IMR-90 (cell line): ENCODE measurements at regions not wholly inside any gene's neighbourhood (a gene's known extent, or its start where the extent isn't known, plus 50 kb on each side); places are given as distances from the start of the nearest gene placed in this dataset.

ENCODE experiments used
- ATAC-seq: fragments of 200-7000 bp; cut with Tn5 transposase; 2 replicates; pipeline ENCODE4 v1.9.1; 2020; ENCODE audit warnings: low read depth, mild to moderate bottlenecking, moderate library complexity
- BruUV-seq: library from RNA; stranded (reverse); fragments of 400-500 nt; replicated peaks from 2 replicates; lab custom pipeline; 2021; lab: Mats Ljungman, UMichigan
- CTCF ChIA-PET: fragments of 300-600 bp; formaldehyde crosslinking; extraction: SDS; loops from one replicate; lab custom pipeline; 2021; ENCODE audit warnings: antibody characterized with exemption; lab: Yijun Ruan, JAX
- POLR2A ChIA-PET: fragments of 300-600 bp; sonication (Branson Sonifier 250); formaldehyde crosslinking; loops from one replicate; lab custom pipeline; 2022; ENCODE audit warnings: antibody characterized with exemption; ENCODE audit not compliant: unreplicated experiment; lab: Charles Lee
- DNase-seq: peaks from one replicate; pipeline ENCODE4 v3.0.0; 2013
- H2AFZ ChIP-seq: replicated peaks from 2 replicates; pipeline ENCODE3; 2013; ENCODE audit warnings: low read length, mild to moderate bottlenecking; ENCODE audit not compliant: poor library complexity
- H2AK5ac ChIP-seq: 2 replicates; pipeline ENCODE4 v1.6.1; 2013; ENCODE audit warnings: low read depth, low read length, inconsistent platforms
- H2AK9ac ChIP-seq: replicated peaks from 2 replicates; pipeline ENCODE3; 2013; ENCODE audit warnings: mild to moderate bottlenecking, low read depth, low read length, moderate library complexity; ENCODE audit not compliant: poor library complexity
- H2BK120ac ChIP-seq: 2 replicates; pipeline ENCODE4 v1.6.1; 2013; ENCODE audit warnings: low read depth, low read length, inconsistent platforms
- H2BK15ac ChIP-seq: 3 replicates; pipeline ENCODE4 v1.6.1; 2013; ENCODE audit warnings: low read depth, low read length, inconsistent platforms
- H2BK20ac ChIP-seq: 2 replicates; pipeline ENCODE4 v1.6.1; 2013; ENCODE audit warnings: low read depth, mild to moderate bottlenecking, inconsistent platforms, low read length, moderate library complexity
- H2BK5ac ChIP-seq: 2 replicates; pipeline ENCODE4 v1.6.1; 2013; ENCODE audit warnings: mild to moderate bottlenecking, low read depth, low read length, inconsistent platforms; ENCODE audit not compliant: poor library complexity, severe bottlenecking
- H3K14ac ChIP-seq: replicated peaks from 2 replicates; pipeline ENCODE4 v1.6.1; 2013; ENCODE audit warnings: low read depth, low read length, inconsistent platforms
- H3K18ac ChIP-seq: 2 replicates; pipeline ENCODE4 v1.6.1; 2013; ENCODE audit warnings: low read depth, low read length, control low read depth
- H3K23ac ChIP-seq: 2 replicates; pipeline ENCODE4 v1.6.1; 2013; ENCODE audit warnings: low read depth, low read length, inconsistent platforms
- H3K27ac ChIP-seq: 2 replicates; pipeline ENCODE4 v1.5.1; 2013; ENCODE audit warnings: mild to moderate bottlenecking, control low read depth, low read length; ENCODE audit not compliant: insufficient read depth
- H3K27me3 ChIP-seq: 2 replicates; pipeline ENCODE4 v1.6.1; 2013; ENCODE audit warnings: low read length; ENCODE audit not compliant: control insufficient read depth, insufficient read depth
- H3K36me3 ChIP-seq: 2 replicates; pipeline ENCODE4 v1.6.1; 2013; ENCODE audit warnings: low read length, mixed read lengths; ENCODE audit not compliant: control insufficient read depth, insufficient read depth
- H3K4ac ChIP-seq: 2 replicates; pipeline ENCODE4 v1.6.1; 2013; ENCODE audit warnings: low read depth, low read length, inconsistent platforms
- H3K4me1 ChIP-seq: 2 replicates; pipeline ENCODE4 v1.6.1; 2013; ENCODE audit warnings: low read length, mixed read lengths; ENCODE audit not compliant: control insufficient read depth, insufficient read depth
- H3K4me2 ChIP-seq: 2 replicates; pipeline ENCODE4 v1.6.1; 2013; ENCODE audit warnings: low read depth, mild to moderate bottlenecking, control low read depth, low read length, moderate library complexity
- H3K4me3 ChIP-seq: 2 replicates; pipeline ENCODE4 v1.5.1; 2013; ENCODE audit warnings: low read depth, mild to moderate bottlenecking, control low read depth, low read length, moderate library complexity; ENCODE audit not compliant: insufficient read depth
- H3K56ac ChIP-seq: 2 replicates; pipeline ENCODE4 v1.6.1; 2013; ENCODE audit warnings: low read length, inconsistent platforms; ENCODE audit not compliant: insufficient read depth; ENCODE audit errors: extremely low read depth
- H3K79me1 ChIP-seq, 2 experiments: 2 replicates each; pipeline ENCODE4 v1.6.1; 2013; ENCODE audit warnings: low read length in 2 of 2, inconsistent platforms in 1 of 2, low read depth in 1 of 2
- H3K9ac ChIP-seq: 2 replicates; pipeline ENCODE4 v1.6.1; 2013; ENCODE audit warnings: low read depth, low read length, control low read depth
- H3K9me1 ChIP-seq: 2 replicates; pipeline ENCODE4 v1.6.1; 2013; ENCODE audit warnings: low read length, inconsistent platforms; ENCODE audit not compliant: insufficient read depth
- H3K9me3 ChIP-seq: 2 replicates; pipeline ENCODE4 v1.6.1; 2013; ENCODE audit warnings: low read length; ENCODE audit not compliant: control insufficient read depth, insufficient read depth
- H4K20me1 ChIP-seq: 2 replicates; pipeline ENCODE4 v1.6.1; 2013; ENCODE audit warnings: low read length, inconsistent platforms; ENCODE audit not compliant: insufficient read depth
- H4K5ac ChIP-seq: 2 replicates; pipeline ENCODE4 v1.6.1; 2013; ENCODE audit warnings: mild to moderate bottlenecking, low read depth, low read length, control low read depth
- H4K8ac ChIP-seq, 2 experiments: 2 replicates each; pipeline ENCODE4 v1.6.1; 2013; ENCODE audit warnings: low read depth in 2 of 2, low read length in 2 of 2, control low read depth in 1 of 2, inconsistent platforms in 1 of 2
- H4K91ac ChIP-seq: 2 replicates; pipeline ENCODE4 v1.6.1; 2013; ENCODE audit warnings: low read depth, low read length, inconsistent platforms; ENCODE audit not compliant: insufficient read depth
- BHLHE40 ChIP-seq: fragments of 150-350 bp; IDR thresholded peaks from 2 replicates; pipeline ENCODE4 v1.6.1; 2016; ENCODE audit warnings: mild to moderate bottlenecking, low read depth, low read length
- CEBPB ChIP-seq: IDR thresholded peaks from 2 replicates; pipeline ENCODE4 v1.6.1; 2012; ENCODE audit warnings: low read depth, low read length, improper control_type of control experiment
- FOS ChIP-seq: fragments of 150-350 bp; IDR thresholded peaks from 2 replicates; pipeline ENCODE4 v1.6.1; 2016; ENCODE audit warnings: low read depth, low read length
- MAZ ChIP-seq: IDR thresholded peaks from 2 replicates; pipeline ENCODE4 v1.6.1; 2012; ENCODE audit warnings: low read depth, mild to moderate bottlenecking, low read length, improper control_type of control experiment, moderate library complexity, borderline replicate concordance
- MXI1 ChIP-seq: IDR thresholded peaks from 2 replicates; pipeline ENCODE4 v1.6.1; 2012; ENCODE audit warnings: low read depth, mild to moderate bottlenecking, low read length, moderate library complexity, borderline replicate concordance
- NFE2L2 ChIP-seq: fragments of 150-350 bp; IDR thresholded peaks from 2 replicates; pipeline ENCODE4 v1.6.1; 2016; ENCODE audit warnings: low read depth, mild to moderate bottlenecking, low read length
- POLR2A ChIP-seq: IDR thresholded peaks from 2 replicates; pipeline ENCODE4 v1.6.1; 2012; ENCODE audit warnings: mild to moderate bottlenecking, low read depth, low read length
- RAD21 ChIP-seq: IDR thresholded peaks from 2 replicates; pipeline ENCODE4 v1.6.1; 2012; ENCODE audit warnings: low read length, improper control_type of control experiment
- RFX5 ChIP-seq: IDR thresholded peaks from 2 replicates; pipeline ENCODE4 v1.8.0; 2012; ENCODE audit warnings: low read depth, mild to moderate bottlenecking, low read length, moderate library complexity
- WGBS, 2 experiments: methylation state at CpG; one replicate each; pipeline versions ENCODE4 v1.1.5 to v1.1.7; 2013; ENCODE audit warnings: missing lambda C conversion rate in 2 of 2; ENCODE audit not compliant: insufficient read length in 1 of 2; ENCODE audit errors: extremely low coverage in 2 of 2; 5-methylcytosine and 5-hydroxymethylcytosine counted together
- dilution Hi-C: fragments of 300-500 bp; cut with HindIII; formaldehyde crosslinking; loops from one replicate; pipeline ENCODE4 v1.14.3; 2018; ENCODE audit warnings: low sequenced_read_pairs; ENCODE audit not compliant: unreplicated experiment
- in situ Hi-C: fragments of 300-500 bp; cut with MboI; formaldehyde crosslinking; loops from 3 replicates; pipeline ENCODE4 v1.14.3; 2019; ENCODE audit warnings: low sequenced_read_pairs, inconsistent platforms, mixed read lengths
- intact Hi-C: fragments of 100-400 bp; cut with micrococcal nuclease; formaldehyde crosslinking; loops from 2 replicates; pipeline ENCODE4 v1.10.0; 2022
- TF ChIP-seq, protein P1 (sequence below): fragments of 150-350 bp; IDR thresholded peaks from 2 replicates; pipeline ENCODE4 v1.6.1; 2017; ENCODE audit warnings: mild to moderate bottlenecking, antibody characterized with exemption, low read length, low read depth
- TF ChIP-seq, protein P2 (sequence below): fragments of 150-350 bp; IDR thresholded peaks from 2 replicates; pipeline ENCODE4 v1.6.1; 2016; ENCODE audit warnings: low read depth, mild to moderate bottlenecking, low read length, moderate library complexity, borderline replicate concordance

DNA sequence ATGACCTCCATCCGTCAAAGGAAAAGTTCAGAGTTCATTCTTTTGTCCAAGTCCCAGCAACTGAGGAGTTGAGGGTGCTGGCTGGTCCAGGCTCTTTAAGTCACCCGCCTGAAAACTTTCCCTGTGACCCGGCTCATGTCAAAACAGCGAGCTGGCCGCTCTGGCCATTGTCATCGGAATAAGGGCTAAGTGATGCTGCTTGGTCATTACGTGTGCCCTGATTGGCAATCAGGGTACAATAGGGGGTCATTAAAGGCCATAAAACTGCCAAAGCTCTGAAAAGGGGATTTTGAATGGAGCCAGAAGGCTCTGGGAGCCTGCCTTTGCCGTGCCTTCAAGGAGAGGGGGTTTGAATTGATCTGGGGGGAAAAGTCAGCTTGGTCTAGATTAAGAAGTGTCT, 88.5 kb upstream of the IRX3 start:
- Histone ChIP-seq H3K23ac (no peak overlapping the region), H3K18ac (no peak overlapping the region), H3K9ac (no peak overlapping the region), H3K9me1 (no peaks in the 10 kb centered on the region), H4K8ac (no peak overlapping the region), H3K4me1 (no peaks in the 10 kb centered on the region; the same call in 1 of the 2 replicates), H3K27ac (no peak overlapping the region), H3K14ac (no peak overlapping the region), H2BK5ac (no peak overlapping the region), H3K56ac (no peak overlapping the region), H2BK15ac (no peak overlapping the region), H3K9me3 (0 out of 2 replicates have a peak, but pooled peaks cover 1% of the 10 kb centered on the region), H4K20me1 (no peaks in the 10 kb centered on the region), H3K36me3 (no peaks in the 10 kb centered on the region), H2AK5ac (no peak overlapping the region), H3K4ac (no peak overlapping the region), H2AFZ (no peak overlapping the region), H4K5ac (no peak overlapping the region), H3K4me3 (no peak overlapping the region), H2AK9ac (no peak overlapping the region), H2BK120ac (no peak overlapping the region), H2BK20ac (no peak overlapping the region), H4K91ac (no peak overlapping the region), H3K4me2 (no peak overlapping the region), H3K27me3 (no peaks in the 10 kb centered on the region), H3K79me1 (no peaks in the 10 kb centered on the region)
- intact Hi-C loops, result no loop called here
- dilution Hi-C loops, result no loop called here
- BruUV-seq, result no TSS peak
- WGBS, 2 experiments, result 79% methylated on average over 8 of the region's 8 CpGs; no CpG with 5 or more reads in 1 of the 2 experiments
- TF ChIP-seq FOS, result no peak
- TF ChIP-seq, protein P1, sequence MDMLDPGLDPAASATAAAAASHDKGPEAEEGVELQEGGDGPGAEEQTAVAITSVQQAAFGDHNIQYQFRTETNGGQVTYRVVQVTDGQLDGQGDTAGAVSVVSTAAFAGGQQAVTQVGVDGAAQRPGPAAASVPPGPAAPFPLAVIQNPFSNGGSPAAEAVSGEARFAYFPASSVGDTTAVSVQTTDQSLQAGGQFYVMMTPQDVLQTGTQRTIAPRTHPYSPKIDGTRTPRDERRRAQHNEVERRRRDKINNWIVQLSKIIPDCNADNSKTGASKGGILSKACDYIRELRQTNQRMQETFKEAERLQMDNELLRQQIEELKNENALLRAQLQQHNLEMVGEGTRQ, result no peak
- no peak for TF ChIP-seq BHLHE40
- TF ChIP-seq, protein P2, sequence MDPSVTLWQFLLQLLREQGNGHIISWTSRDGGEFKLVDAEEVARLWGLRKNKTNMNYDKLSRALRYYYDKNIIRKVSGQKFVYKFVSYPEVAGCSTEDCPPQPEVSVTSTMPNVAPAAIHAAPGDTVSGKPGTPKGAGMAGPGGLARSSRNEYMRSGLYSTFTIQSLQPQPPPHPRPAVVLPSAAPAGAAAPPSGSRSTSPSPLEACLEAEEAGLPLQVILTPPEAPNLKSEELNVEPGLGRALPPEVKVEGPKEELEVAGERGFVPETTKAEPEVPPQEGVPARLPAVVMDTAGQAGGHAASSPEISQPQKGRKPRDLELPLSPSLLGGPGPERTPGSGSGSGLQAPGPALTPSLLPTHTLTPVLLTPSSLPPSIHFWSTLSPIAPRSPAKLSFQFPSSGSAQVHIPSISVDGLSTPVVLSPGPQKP, result no peak
- no peak for TF ChIP-seq CEBPB
- no peak for TF ChIP-seq POLR2A
- TF ChIP-seq RFX5, result no peak
- TF ChIP-seq NFE2L2, result no peak
- TF ChIP-seq MXI1, result no peak
- no peak for TF ChIP-seq MAZ
- no peak for TF ChIP-seq RAD21
- POLR2A ChIA-PET, result no interaction called here
- CTCF ChIA-PET, result no interaction called here
- no peak for DNase-seq
- in situ Hi-C loops, result no loop called here
- no peak for ATAC-seq
